GM19238 (cell line): ENCODE measurements at regions not wholly inside any gene's neighbourhood (a gene's known extent, or its start where the extent isn't known, plus 50 kb on each side); places are given as distances from the start of the nearest gene placed in this dataset.
A peak's percentile ranks its signal among the peaks of the same experiment; 100 is the strongest.

Experiments
- DNase-seq: peaks from one replicate; pipeline ENCODE4 v3.0.0; 2011; ENCODE audit warnings: low spot score; ENCODE audit not compliant: insufficient read length

DNA sequence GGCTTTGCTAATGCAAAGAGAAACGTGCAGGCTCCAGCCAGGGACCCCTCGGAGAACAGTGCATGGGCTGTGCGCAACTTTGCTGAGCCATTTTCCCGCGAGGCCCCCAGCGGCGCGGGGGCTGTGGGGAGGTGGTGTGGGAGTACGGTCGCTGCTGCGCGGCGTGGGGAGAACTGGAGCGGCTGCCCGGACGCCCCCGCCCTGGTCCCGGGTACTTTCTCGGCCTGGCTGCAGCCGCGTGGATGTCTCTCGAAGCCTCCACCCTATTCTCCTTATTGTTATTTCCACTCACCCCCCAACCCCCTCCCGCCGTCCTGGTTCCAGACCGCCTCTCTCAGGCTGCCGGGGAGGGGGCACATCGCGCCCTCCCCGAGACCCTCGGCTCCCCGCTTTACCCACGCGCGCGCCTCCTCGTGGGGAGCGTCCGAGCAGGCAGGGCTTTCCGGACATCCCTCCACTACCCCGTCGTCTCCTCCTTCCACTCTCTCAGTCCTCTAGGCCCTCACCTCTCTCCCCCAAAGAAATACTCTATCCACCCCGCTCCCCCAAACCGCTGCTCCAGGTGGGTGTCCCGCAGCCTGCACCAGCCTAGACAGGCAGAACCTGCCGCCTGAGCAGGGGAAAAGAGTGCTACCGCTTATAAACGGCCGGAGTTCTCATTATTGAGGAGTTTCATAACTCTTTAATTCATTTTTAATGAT lies 68.6 kb upstream of the TBCA start:
- peak; percentile 14 for DNase-seq

- DNase-seq: no peak
Observed at GRCh38 chr5:77844373-77844622, 68.2 kb upstream of the TBCA start.

DNA sequence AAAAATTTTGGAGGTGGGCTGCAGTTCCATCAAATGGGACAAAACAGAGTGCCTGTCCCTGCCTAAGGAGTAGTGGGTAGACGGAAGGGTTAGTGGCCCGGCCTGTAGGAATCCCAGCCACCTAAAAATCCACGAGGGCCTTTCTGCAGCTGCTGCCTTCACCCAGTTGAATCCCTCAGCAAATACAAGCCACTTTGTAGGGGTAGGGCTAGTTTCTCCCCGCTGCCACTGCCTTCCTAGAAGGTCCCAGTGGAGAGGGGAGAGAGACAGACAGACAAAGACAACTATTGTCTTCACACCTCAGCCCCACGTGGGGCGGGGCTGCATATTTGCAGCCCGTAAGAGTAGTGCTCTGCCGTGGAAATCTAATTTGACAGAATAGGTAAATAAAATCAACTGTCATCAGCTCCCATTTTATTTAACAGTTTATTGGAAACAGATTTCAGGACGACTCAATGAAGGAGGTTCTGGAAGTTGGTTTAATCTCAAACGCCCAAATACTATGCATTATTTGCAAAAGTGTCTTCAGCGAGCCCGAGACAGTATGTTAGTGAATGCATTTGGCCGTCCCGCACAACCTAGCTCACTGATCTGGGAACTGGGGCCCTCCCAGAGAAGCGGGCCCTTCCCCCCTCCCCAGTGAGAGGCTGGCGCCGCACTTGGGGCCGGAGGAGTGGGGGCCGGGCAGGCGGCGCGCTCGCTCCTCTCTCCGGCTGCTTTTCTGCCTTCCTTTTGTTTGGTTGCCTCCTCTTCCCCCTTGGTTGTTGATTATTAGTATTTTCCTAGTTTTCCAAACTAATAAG lies 67.6 kb upstream of the TBCA start:
- no peak for DNase-seq

GRCh38 chr5:77842243-77842642 lies 66.1 kb upstream of the TBCA start:
- DNase-seq: no peak

GRCh38 chr5:77841616-77842015 lies 65.5 kb upstream of the TBCA start:
- DNase-seq: no peak

- DNase-seq: no peak
Observed at GRCh38 chr5:77840930-77841329, 64.8 kb upstream of the TBCA start.

- DNase-seq: no peak
Observed at GRCh38 chr5:77839691-77840090, 63.6 kb upstream of the TBCA start.

- no peak for DNase-seq
Observed at GRCh38 chr5:77832938-77833337, 56.8 kb upstream of the TBCA start.

DNA sequence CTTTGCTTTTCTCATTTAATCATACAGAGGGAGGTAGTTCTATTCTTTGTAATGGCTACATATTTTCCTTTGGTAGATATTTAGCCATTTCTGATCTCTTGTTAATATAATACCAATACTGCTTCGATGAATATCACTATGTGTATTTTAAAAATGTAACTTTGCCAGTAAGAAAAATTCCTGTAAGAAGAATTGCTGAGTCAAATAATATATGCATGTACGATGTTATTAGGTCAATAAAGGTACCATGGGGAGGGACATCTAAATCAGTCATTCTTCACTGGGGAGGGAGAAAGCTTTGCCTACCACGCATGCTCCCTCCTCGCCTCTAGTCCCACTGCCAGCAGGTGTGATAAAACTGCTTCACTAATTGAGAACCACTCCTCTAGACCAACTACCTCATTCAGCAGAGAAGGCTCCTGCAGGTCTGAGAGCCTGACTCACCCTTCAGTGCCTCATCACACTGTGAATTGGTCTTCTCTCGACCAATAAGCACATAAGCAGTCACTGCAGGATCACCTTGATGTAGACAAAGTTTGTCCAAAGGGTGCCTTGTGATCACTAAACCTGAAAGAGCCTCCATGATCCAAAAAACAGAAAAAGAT lies 56.1 kb upstream of the TBCA start:
- DNase-seq: no peak

DNA sequence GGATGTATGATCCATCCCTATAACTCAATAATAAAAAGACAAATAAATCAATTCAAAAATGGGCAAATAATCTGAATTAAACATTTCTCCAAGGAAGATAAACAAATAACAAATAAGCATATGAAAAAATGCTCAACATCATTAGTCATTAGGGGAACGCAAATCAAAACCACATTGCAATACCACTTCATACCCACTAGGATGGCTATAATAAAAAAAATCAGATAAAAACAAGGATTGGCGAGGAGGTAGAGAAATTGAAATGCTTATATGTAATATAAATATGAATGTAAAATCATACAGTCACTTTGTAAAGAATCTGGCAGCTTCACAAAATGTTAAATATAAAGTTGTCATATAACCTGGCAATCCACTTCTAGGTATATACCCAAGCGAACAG lies 52.3 kb upstream of the TBCA start:
- no peak for DNase-seq
